ACHN (cell line): ENCODE measurements at regions not wholly inside any gene's neighbourhood (a gene's known extent, or its start where the extent isn't known, plus 50 kb on each side); places are given as distances from the start of the nearest gene placed in this dataset.
"Not testable (repeated sequence)": the region's sequence is repeated elsewhere in the genome, so short reads cannot be mapped to it uniquely, and the experiment has no call there.

Experiments
- DNase-seq: peaks from one replicate; pipeline ENCODE4 v3.0.0-alpha.2; 2015
- in situ Hi-C: cut with HindIII; loops from 2 replicates; pipeline ENCODE4 v1.10.0; 2017; ENCODE audit warnings: low sequenced_read_pairs, low pct_ligation_motif_present, low pct_unique_long_range_greater_than_20kb

DNA sequence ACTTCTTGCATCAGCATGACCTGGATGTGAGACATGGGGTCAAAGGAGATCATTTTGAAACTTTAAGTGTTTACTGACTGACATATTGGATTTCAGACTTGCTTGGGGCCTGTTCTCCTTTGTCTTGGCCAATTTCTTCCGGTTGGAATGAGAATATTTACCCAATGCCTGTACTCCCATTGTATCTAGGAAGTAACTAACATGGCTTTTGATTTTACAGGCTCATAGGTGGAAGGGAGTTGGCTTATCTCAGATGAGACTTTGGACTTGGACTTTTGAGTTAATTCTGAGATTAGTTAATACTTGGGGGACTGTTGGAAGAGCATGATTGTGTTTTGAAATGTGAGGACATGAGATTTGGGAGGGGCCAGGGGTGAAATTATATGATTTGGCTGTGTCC is 262.1 kb downstream of the DKK2 start:
- in situ Hi-C loops, DNase-seq: not testable (repeated sequence)

GRCh38 chr4:106773076-106773905 is 262.8 kb downstream of the DKK2 start:
- in situ Hi-C loops = no loop called here
- DNase-seq = no peak

- no peak for DNase-seq
- in situ Hi-C loops = no loop called here
Observed at GRCh38 chr4:106767991-106768390, 268.1 kb downstream of the DKK2 start.

DNA sequence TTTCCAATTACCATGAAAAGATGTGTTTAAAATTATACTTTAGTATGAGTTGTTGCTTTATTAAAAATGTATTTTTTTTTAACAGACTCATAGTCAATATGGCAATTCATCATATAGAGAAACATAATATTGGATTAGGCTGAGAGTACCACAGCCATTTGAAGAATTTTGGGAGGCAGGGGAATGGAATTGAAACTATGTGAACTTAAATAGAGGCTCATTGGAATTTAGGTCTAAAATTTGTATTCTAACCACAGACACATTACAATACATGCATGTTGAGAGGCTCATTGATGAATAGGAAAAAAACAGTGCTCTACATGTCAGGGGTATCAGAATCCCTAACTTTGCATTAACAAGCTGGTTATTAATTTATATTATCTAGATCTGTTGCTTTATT is 269.6 kb downstream of the DKK2 start:
- no peak for DNase-seq
- in situ Hi-C loops = no loop called here

GRCh38 chr4:106764774-106765173 is 271.3 kb downstream of the DKK2 start:
- DNase-seq = no peak
- in situ Hi-C loops = no loop called here

- no peak for DNase-seq
- in situ Hi-C loops = no loop called here
Observed at GRCh38 chr4:106762666-106763443, 273.3 kb downstream of the DKK2 start.

- DNase-seq = no peak
- in situ Hi-C loops = no loop called here
Observed at GRCh38 chr4:106753426-106753825, 282.7 kb downstream of the DKK2 start.

- in situ Hi-C loops = no loop called here
- no peak for DNase-seq
Observed at GRCh38 chr4:106746451-106746850, 289.7 kb downstream of the DKK2 start.

- in situ Hi-C loops = no loop called here
- no peak for DNase-seq
Observed at GRCh38 chr4:106738121-106738520, 298.0 kb downstream of the DKK2 start.

GRCh38 chr4:106718548-106718947 is 317.6 kb downstream of the DKK2 start:
- in situ Hi-C loops = no loop called here
- no peak for DNase-seq

- no peak for DNase-seq
- in situ Hi-C loops = no loop called here
Observed at GRCh38 chr4:106717091-106717490, 319.0 kb downstream of the DKK2 start.

DNA sequence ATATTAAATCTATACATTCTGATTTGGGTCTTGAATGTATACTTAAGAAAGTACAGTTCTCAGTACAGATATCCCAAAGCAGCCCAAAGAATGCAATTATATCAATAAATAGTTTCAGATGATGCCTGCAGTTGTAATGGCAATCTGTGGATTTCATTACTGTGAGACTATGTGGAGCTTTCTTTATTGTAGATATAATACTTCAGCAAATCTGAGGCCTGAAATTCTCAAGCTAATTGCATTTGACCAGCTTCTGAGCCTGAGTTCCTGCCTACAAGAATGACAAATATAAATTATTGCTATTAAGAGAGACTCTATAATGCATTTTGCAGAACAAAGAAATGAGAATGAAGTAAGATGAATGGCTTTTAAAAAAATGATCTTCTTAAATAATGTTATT is 320.3 kb downstream of the DKK2 start:
- in situ Hi-C loops = no loop called here
- no peak for DNase-seq

DNA sequence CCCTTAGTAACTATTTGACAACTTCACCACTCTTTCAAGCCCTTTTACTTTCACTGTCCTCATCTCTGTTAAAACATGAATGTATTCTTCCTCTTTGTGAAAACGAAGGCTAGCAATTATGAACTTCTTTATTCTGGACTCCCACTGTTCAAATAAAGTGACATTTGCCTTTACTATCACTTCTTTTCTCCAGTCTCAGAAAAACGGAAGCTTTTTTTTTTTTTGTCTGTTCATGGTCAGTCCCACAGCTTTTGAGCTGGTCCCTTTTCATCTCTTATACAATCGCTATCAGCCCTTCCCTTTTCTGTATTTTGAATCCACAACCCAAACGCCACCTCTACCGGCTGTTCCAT is 327.7 kb downstream of the DKK2 start:
- DNase-seq = no peak
- in situ Hi-C loops = no loop called here

GRCh38 chr4:106707776-106708463 is 328.2 kb downstream of the DKK2 start:
- DNase-seq = no peak
- in situ Hi-C loops = no loop called here

DNA sequence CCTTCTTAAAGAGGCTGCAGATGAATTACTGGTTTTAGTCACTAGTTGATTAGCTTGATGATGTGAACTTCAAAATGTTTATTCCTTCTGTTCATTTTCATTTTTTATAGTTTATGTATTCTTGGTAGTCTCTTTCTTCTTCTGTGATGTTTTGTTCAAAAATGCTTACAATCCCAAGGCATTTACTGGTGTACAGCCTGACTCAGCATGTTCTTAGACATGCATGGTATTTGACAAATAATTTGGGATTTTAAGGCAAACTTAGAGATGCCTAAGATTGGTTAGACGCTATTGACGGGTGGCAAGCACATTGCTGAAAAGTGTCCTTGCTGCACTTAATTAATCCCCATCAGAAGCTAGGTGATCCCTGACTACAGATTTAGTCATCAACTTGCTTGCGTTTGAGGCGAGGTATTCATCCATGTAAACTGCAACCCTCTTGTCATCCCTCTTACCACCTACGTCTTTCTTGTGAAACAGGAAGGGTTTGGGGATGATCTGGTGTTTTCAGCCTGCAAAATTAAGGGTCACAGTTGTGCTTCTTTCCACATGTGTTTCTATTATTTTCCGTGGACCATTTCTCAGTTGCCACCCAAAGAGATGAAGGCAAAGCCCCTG is 331.8 kb downstream of the DKK2 start:
- DNase-seq = no peak
- in situ Hi-C loops = no loop called here

GRCh38 chr4:106700321-106700720 is 331.7 kb upstream of the GIMD1 start:
- DNase-seq = no peak
- in situ Hi-C loops = no loop called here

DNA sequence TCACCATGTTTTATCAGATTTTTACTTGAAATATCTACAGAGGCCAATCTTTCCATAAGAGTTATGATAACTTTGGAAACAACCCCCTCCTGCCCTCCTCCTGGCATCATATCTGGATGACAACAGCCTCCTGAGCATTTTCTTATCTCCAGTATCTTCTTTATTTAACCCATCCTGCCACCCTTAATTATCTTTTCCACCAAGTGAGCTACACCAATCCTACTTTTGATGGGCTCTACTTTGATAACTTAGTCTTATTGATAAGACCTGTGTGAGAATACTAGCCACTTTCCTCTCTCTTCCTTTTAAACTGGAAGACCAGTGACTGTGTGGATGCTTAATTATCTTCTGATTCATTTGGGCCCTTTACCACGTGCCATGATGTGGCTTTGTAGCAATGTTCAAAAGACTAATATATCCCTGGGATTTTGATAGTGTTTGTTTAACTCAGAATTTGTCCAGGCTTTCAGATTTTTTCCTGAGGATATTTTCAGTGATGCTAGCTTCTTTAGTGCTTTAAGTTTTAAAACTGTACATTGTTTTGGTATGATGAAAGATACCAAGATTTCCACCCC is 330.1 kb upstream of the GIMD1 start:
- no peak for DNase-seq
- in situ Hi-C loops = no loop called here

- DNase-seq = no peak
- in situ Hi-C loops = no loop called here
Observed at GRCh38 chr4:106695501-106696262, 327.1 kb upstream of the GIMD1 start.
